Natural killer cell (primary cell): ENCODE measurements at regions not wholly inside any gene's neighbourhood (a gene's known extent, or its start where the extent isn't known, plus 50 kb on each side); places are given as distances from the start of the nearest gene placed in this dataset.
"Not testable (repeated sequence)": the region's sequence is repeated elsewhere in the genome, so short reads cannot be mapped to it uniquely, and the experiment has no call there.

Source experiments
- ATAC-seq, 3 donors: fragments of 150-1000 bp in 2 of 3; fragments of 200-7000 bp in 1 of 3; cut with Tn5 transposase; 1 replicate in 1 of 3; 2 replicates in 2 of 3; pipeline ENCODE4 v1.10.0; 2021; ENCODE audit warnings: mild to moderate bottlenecking in 2 of 3, moderate library complexity in 2 of 3
- DNase-seq, 2 donors: peaks; one replicate each; pipeline versions ENCODE4 v3.0.0 to v3.0.0-alpha.2; 2013 to 2021; ENCODE audit warnings: mixed read lengths in 1 of 2
- H3K27ac ChIP-seq: one replicate; pipeline ENCODE4 v1.5.1; 2013; ENCODE audit warnings: mild to moderate bottlenecking, low read length
- H3K27me3 ChIP-seq: one replicate; pipeline ENCODE4 v1.6.1; 2013; ENCODE audit warnings: low read length; ENCODE audit not compliant: control insufficient read depth, insufficient read depth
- H3K36me3 ChIP-seq: one replicate; pipeline ENCODE4 v1.6.1; 2013; ENCODE audit warnings: low read length; ENCODE audit not compliant: control insufficient read depth, insufficient read depth
- H3K4me1 ChIP-seq: one replicate; pipeline ENCODE4 v1.6.1; 2013; ENCODE audit warnings: low read length; ENCODE audit not compliant: control insufficient read depth, insufficient read depth
- H3K4me3 ChIP-seq: one replicate; pipeline ENCODE4 v1.5.1; 2013; ENCODE audit warnings: low read length
- H3K9me3 ChIP-seq: one replicate; pipeline ENCODE4 v1.6.1; 2013; ENCODE audit warnings: low read length; ENCODE audit not compliant: control insufficient read depth, insufficient read depth
- H3K27ac Mint-ChIP-seq, 2 donors: one replicate each; pipeline ENCODE4 v1.8.0; 2022; ENCODE audit warnings: mild to moderate bottlenecking in 2 of 2, mixed read lengths in 2 of 2, moderate library complexity in 1 of 2
- H3K27me3 Mint-ChIP-seq, 2 donors: one replicate each; pipeline ENCODE4 v1.8.0; 2022; ENCODE audit warnings: low read depth in 2 of 2, mixed read lengths in 2 of 2
- H3K36me3 Mint-ChIP-seq: one replicate; pipeline ENCODE4 v1.8.0; 2022; ENCODE audit warnings: mixed read lengths
- H3K4me1 Mint-ChIP-seq, 2 donors: one replicate each; pipeline ENCODE4 v1.8.0; 2022; ENCODE audit warnings: mixed read lengths in 2 of 2
- H3K4me3 Mint-ChIP-seq: one replicate; pipeline ENCODE4 v1.8.0; 2022; ENCODE audit warnings: mild to moderate bottlenecking, moderate library complexity, mixed read lengths
- H3K9me3 Mint-ChIP-seq, 2 donors: one replicate each; pipeline ENCODE4 v1.8.0; 2022; ENCODE audit warnings: mixed read lengths in 2 of 2
- CTCF ChIP-seq: fragments of 200-600 bp; IDR thresholded peaks from one replicate; pipeline ENCODE4 v1.8.0; 2022; ENCODE audit warnings: antibody characterized with exemption
- WGBS: methylation state at CpG from one replicate; pipeline ENCODE4 v1.1.7; 2013; ENCODE audit warnings: missing lambda C conversion rate; ENCODE audit not compliant: insufficient coverage; 5-methylcytosine and 5-hydroxymethylcytosine counted together
- intact Hi-C: fragments of 100-400 bp; cut with micrococcal nuclease; formaldehyde crosslinking; loops from one replicate; pipeline ENCODE4 v1.14.2; 2022

- Histone ChIP-seq H3K4me1 (no peaks in the 10 kb centered on the region), H3K4me3 (no peak overlapping the region), H3K36me3 (no peaks in the 10 kb centered on the region), H3K27me3 (no peaks in the 10 kb centered on the region), H3K27ac (no peak overlapping the region), H3K9me3 (no peaks in the 10 kb centered on the region)
- ATAC-seq = no peak
- DNase-seq = no peak
- intact Hi-C loops = no loop called here
- no peaks in the 10 kb centered on the region for H3K4me1 Mint-ChIP-seq
- 84% methylated on average over 2 of the region's 2 CpGs for WGBS
- no peaks in the 10 kb centered on the region for H3K27me3 Mint-ChIP-seq
- H3K4me3 Mint-ChIP-seq = no peak overlapping the region
- no peaks in the 10 kb centered on the region for H3K36me3 Mint-ChIP-seq
- no peak overlapping the region for H3K27ac Mint-ChIP-seq
- TF ChIP-seq CTCF = no peak
- H3K9me3 Mint-ChIP-seq = peaks cover 6 to 8% of the 10 kb centered on the region in 2 donors
Observed at GRCh38 chr21:19541602-19542001, 1138.0 kb upstream of the TMPRSS15 start.

GRCh38 chr21:19544493-19544892 is 1140.9 kb upstream of the TMPRSS15 start:
- H3K36me3 Mint-ChIP-seq, intact Hi-C loops, H3K4me3 Mint-ChIP-seq, H3K4me1 ChIP-seq, ATAC-seq, H3K9me3 ChIP-seq, DNase-seq, H3K4me3 ChIP-seq, H3K27me3 ChIP-seq, H3K27me3 Mint-ChIP-seq, H3K36me3 ChIP-seq, H3K27ac ChIP-seq, H3K27ac Mint-ChIP-seq, H3K4me1 Mint-ChIP-seq: not testable (repeated sequence)
- WGBS = 92% methylated on average over 4 of the region's 4 CpGs
- H3K9me3 Mint-ChIP-seq = peaks cover 9 to 11% of the 10 kb centered on the region in 2 donors

DNA sequence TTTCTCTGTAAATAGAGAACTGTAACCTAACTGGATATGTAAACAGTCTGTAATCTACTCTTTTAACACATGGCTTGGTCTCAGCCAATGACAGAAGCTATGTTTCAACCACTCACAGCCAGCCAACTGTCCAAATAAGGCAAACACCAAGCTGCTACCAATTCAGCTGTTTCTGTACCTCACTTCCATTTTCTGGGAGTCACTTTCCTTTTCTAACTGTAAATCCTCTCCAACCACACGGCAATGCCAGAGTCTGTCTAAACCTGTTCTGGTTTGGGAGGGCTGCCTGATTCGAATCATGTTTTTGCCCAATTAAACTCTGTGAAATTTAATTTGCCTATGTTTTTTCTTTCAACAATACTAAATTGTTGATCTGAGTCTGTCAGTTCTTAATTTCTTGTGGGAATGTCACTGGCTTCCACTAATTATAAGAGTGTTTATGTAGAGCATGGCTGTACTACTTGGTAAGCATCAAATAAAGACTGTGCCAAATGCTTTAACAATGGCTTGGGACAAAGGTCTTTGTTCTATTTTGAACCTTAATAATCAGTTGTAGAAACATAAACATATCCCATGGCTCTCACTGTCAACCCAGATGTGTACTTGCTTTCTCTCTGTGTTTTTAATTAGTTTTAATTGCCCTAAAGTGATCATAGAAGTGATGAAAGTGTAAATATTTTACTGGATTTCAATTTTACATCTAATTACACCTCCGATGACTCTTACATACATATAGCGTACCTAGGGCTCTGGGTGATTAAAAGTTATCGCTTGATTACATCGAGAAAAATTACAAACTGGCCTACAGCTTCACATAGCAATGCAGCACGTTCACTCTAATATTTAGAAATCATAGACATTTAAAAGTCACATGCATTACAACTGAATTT is 1144.6 kb upstream of the TMPRSS15 start:
- no peaks in the 10 kb centered on the region for H3K36me3 Mint-ChIP-seq
- Histone ChIP-seq H3K36me3 (no peaks in the 10 kb centered on the region), H3K4me1 (no peaks in the 10 kb centered on the region), H3K4me3 (no peak overlapping the region), H3K27ac (no peak overlapping the region), H3K27me3 (no peaks in the 10 kb centered on the region), H3K9me3 (no peaks in the 10 kb centered on the region)
- DNase-seq (no peak), ATAC-seq (no peak)
- 88% methylated on average over 6 of the region's 7 CpGs for WGBS
- TF ChIP-seq CTCF = no peak
- H3K9me3 Mint-ChIP-seq = peaks cover 7 to 9% of the 10 kb centered on the region in 2 donors
- no peaks in the 10 kb centered on the region for H3K27me3 Mint-ChIP-seq
- intact Hi-C loops = no loop called here
- no peak overlapping the region for H3K27ac Mint-ChIP-seq
- H3K4me1 Mint-ChIP-seq = no peaks in the 10 kb centered on the region
- H3K4me3 Mint-ChIP-seq = no peak overlapping the region

DNA sequence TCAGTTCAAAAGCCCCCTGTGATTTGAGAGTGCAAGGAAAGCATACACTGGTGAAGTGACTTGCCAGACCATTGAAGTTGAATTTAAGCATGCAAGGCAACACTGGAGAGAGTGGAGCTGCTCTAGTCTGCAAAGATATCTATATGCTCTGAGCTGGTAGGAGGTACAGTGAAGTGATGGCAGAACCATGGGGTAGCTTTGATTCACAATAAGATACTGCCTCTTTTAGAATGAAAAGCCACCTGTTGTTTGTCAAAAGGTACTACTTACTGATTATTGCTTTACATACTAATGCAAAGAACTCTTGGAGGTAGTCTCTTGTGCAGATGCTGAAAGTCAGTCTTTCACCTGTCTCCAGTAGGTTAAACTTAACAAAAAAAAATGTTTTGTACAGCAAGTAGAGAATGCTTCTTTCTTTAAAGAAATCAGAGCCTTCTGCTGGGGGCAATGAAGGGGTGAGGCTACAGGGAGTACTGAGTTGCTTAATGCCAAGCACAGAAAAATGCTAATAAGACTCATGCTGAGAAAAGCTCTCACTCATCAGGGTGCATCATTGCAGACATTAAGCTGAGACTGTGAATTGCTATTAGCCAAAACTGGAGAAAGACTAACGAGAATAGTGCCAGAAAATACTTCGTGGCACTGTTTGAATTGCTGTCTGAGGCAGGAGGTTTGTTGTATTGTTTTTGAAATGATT is 1150.5 kb upstream of the TMPRSS15 start:
- Histone ChIP-seq H3K27me3 (no peaks in the 10 kb centered on the region), H3K36me3 (no peaks in the 10 kb centered on the region), H3K9me3 (no peaks in the 10 kb centered on the region), H3K27ac (no peak overlapping the region), H3K4me3 (no peak overlapping the region), H3K4me1 (no peaks in the 10 kb centered on the region)
- ATAC-seq (no peak), DNase-seq (no peak)
- Mint-ChIP-seq H3K27ac (no peak overlapping the region), H3K4me3 (no peak overlapping the region), H3K36me3 (no peaks in the 10 kb centered on the region), H3K9me3 (peaks cover 0 to 3% of the 10 kb centered on the region in 2 donors), H3K4me1 (no peaks in the 10 kb centered on the region), H3K27me3 (no peaks in the 10 kb centered on the region)
- intact Hi-C loops = no loop called here
- no peak for TF ChIP-seq CTCF
- 69% methylated on average over 2 of the region's 2 CpGs for WGBS
